ENCODE measurements at regions not wholly inside any gene's neighbourhood (a gene's known extent, or its start where the extent isn't known, plus 50 kb on each side); places are given as distances from the start of the nearest gene placed in this dataset.

DNA sequence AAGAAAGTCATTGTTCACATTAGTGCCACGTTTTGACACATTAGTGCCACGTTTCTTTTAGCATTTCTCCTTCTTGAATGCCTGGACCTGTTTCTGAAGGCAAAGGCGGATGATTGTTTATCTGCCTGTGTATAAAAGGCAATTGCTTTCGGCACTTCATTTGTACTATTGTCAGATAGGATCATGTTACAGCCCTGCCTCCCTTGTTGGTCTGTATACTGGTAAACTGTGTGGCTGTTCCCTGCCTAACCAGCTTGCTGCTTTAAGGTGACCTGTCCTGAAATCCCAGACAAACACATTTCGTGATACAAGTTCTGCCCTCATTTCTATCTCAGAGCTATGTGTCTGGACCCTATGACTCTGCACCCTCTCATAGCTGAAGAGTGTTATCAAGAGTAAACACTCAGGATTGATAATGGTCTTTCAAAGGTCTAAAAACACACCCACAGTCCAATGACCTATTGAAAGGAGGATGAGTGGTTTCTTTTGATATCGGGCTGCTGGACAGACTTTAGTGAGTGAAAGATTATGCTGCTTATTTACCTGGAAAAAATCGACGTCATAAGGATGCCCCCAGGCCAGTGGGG, 276.3 kb upstream of the MCTP2 start:
- Histone ChIP-seq H3K27me3 (no peaks in the 10 kb centered on the region), H3K4me1 (no peaks in the 10 kb centered on the region), H3K27ac (no peak overlapping the region), H3K36me3 (no peaks in the 10 kb centered on the region), H3K9me3 (no peaks in the 10 kb centered on the region), H3K4me3 (no peak overlapping the region)
- no peak for DNase-seq
- no peak for TF ChIP-seq POLR2A (IDR thresholded peaks at IDR 0.05)
- TF ChIP-seq, protein P1, sequence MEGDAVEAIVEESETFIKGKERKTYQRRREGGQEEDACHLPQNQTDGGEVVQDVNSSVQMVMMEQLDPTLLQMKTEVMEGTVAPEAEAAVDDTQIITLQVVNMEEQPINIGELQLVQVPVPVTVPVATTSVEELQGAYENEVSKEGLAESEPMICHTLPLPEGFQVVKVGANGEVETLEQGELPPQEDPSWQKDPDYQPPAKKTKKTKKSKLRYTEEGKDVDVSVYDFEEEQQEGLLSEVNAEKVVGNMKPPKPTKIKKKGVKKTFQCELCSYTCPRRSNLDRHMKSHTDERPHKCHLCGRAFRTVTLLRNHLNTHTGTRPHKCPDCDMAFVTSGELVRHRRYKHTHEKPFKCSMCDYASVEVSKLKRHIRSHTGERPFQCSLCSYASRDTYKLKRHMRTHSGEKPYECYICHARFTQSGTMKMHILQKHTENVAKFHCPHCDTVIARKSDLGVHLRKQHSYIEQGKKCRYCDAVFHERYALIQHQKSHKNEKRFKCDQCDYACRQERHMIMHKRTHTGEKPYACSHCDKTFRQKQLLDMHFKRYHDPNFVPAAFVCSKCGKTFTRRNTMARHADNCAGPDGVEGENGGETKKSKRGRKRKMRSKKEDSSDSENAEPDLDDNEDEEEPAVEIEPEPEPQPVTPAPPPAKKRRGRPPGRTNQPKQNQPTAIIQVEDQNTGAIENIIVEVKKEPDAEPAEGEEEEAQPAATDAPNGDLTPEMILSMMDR (IDR thresholded peaks at IDR 0.05) = no peak

DNA sequence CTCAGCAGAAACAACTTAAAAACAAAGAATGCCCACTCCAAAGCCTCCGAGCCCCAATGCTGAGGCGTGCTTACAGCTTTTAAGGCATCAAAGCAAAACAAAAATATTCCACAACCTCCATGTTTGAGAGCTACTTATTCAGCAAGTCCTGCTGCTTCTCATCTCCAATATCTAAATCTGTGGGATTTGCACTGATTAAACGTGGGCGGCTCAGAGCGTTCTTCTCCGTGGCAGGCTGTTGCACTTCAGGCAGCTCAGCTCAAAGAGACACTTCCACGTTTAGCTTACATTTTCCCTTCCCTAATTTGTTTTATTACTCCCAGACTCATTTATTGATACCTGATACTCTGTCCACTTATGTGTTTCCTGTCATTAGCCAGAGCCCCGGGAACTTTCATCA, 282.6 kb upstream of the MCTP2 start:
- no peaks in the 10 kb centered on the region for H3K9me3 ChIP-seq
- H3K4me1 ChIP-seq = no peaks in the 10 kb centered on the region
- TF ChIP-seq, protein P1 (IDR thresholded peaks at IDR 0.05) = no peak
- TF ChIP-seq POLR2A (IDR thresholded peaks at IDR 0.05) = no peak
- H3K4me3 ChIP-seq = no peak overlapping the region
- no peak overlapping the region for H3K27ac ChIP-seq
- no peak for DNase-seq
- H3K27me3 ChIP-seq = no peaks in the 10 kb centered on the region
- no peaks in the 10 kb centered on the region for H3K36me3 ChIP-seq

DNA sequence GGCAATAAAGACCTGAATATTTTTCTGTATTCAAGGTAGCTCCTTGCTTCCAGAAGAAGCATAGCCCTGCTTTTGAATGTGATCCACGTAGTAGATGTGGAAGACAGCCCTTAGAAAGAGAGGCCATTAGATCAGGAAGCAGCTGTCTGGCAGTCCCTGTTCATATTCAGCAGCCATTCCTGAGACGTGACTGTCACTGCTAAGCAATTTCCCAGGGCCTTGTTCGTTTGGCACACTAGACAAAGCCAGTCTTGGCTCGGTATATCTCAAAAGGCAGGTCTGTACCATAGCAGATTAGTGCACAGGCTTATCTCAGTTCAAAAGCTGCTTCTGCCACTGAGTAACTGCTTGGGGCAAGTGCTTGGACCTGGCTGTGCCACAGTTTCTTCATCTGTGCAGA, 287.8 kb upstream of the MCTP2 start:
- no peak overlapping the region for H3K4me3 ChIP-seq
- H3K27ac ChIP-seq = no peak overlapping the region
- no peak for TF ChIP-seq POLR2A (IDR thresholded peaks at IDR 0.05)
- TF ChIP-seq, protein P1 (IDR thresholded peaks at IDR 0.05) = no peak
- no peaks in the 10 kb centered on the region for H3K36me3 ChIP-seq
- H3K27me3 ChIP-seq = no peaks in the 10 kb centered on the region
- DNase-seq = no peak
- H3K9me3 ChIP-seq = no peaks in the 10 kb centered on the region
- no peaks in the 10 kb centered on the region for H3K4me1 ChIP-seq

DNA sequence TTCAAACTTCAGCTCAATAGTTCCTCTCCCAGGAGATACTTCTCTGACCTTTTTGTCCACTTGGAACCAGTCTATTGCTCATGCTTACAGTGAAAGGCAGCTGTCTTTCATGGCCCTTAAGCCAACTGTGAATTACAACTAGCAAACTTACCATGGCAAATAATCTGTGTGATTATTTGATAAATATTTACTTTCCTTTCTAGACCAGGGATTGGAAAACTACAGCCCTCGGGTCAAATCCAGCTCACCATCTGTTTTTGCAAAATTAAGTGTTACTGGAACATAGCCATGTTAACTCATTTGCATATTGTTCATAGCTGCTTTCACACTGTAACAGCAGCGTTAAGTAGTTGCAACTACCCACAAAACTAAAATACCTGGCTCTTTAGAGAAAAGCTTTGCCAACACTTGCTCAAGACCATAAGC, 289.1 kb upstream of the MCTP2 start:
- no peak for DNase-seq
- Histone ChIP-seq H3K36me3 (no peaks in the 10 kb centered on the region), H3K4me1 (no peaks in the 10 kb centered on the region)

DNA sequence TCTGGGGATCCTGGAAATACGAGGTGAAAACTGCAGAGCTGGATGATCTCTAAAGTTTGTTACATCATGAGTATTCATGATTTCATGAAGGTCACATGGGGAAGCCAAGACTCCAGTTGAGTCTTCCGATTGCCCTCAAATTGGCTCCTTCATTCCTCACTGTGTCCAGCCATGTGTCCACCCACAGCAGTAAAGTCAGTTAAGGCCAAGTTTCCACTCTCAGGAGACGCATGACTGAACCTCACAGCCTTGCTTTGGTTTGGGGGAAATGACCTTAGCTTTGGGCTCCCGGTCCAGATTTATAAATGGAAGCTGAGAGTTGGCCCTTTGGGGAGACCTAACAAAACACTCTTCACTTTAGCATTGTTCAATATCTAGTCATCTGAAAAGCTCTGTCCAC, 289.7 kb upstream of the MCTP2 start:
- Histone ChIP-seq H3K27me3 (no peaks in the 10 kb centered on the region), H3K27ac (no peak overlapping the region), H3K4me3 (no peak overlapping the region), H3K9me3 (no peaks in the 10 kb centered on the region), H3K4me1 (no peaks in the 10 kb centered on the region), H3K36me3 (no peaks in the 10 kb centered on the region)
- TF ChIP-seq POLR2A (IDR thresholded peaks at IDR 0.05) = no peak
- TF ChIP-seq, protein P1 (IDR thresholded peaks at IDR 0.05) = no peak
- no peak for DNase-seq

More for the DNA sequence above, 289.1 kb upstream of the MCTP2 start:
- no peaks in the 10 kb centered on the region for H3K27me3 ChIP-seq
- no peak overlapping the region for H3K4me3 ChIP-seq
- H3K27ac ChIP-seq = no peak overlapping the region
- no peak for TF ChIP-seq POLR2A (IDR thresholded peaks at IDR 0.05)
- H3K9me3 ChIP-seq = no peaks in the 10 kb centered on the region

DNA sequence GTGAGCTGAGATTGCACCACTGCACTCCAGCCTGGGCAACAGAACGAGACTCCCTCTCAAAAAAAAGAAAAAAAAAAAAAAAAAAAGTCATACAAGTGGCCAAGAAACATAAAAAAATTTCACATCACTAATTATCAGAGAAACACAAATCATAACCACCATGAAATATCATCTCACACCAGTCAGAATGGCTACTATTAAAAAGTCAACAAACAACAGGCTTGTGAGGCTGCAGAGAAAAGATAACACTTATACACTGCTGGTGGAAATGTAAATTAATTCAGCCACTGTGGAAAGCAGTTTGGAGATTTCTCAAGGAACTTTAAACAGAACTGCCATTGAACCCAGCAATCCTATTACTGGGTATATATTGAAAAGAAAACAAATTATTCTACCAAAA, 291.1 kb upstream of the MCTP2 start:
- no peak for TF ChIP-seq POLR2A (IDR thresholded peaks at IDR 0.05)
- TF ChIP-seq, protein P1 (IDR thresholded peaks at IDR 0.05) = no peak
- Histone ChIP-seq H3K36me3 (no peaks in the 10 kb centered on the region), H3K27ac (no peak overlapping the region), H3K9me3 (no peaks in the 10 kb centered on the region), H3K4me1 (no peaks in the 10 kb centered on the region), H3K4me3 (no peak overlapping the region), H3K27me3 (no peaks in the 10 kb centered on the region)
- DNase-seq = no peak
